OCI-LY1 (cell line): ENCODE measurements at regions not wholly inside any gene's neighbourhood (a gene's known extent, or its start where the extent isn't known, plus 50 kb on each side); places are given as distances from the start of the nearest gene placed in this dataset.

Experiments used
- EZH2 ChIP-seq: fragments of 200-600 bp; sonication (generic), shearing (Covaris generic); IDR thresholded peaks from 2 replicates; pipeline ENCODE4 v1.8.0; 2017; ENCODE audit warnings: borderline replicate concordance, mixed run types, mild to moderate bottlenecking, antibody characterized with exemption, low read length, moderate library complexity, mixed read lengths
- TF ChIP-seq, protein P1 (sequence below): fragments of 200-600 bp; sonication (generic), shearing (Covaris generic); IDR thresholded peaks from 2 replicates; pipeline ENCODE4 v1.5.1; 2017; ENCODE audit warnings: mild to moderate bottlenecking, antibody characterized with exemption, low read length, moderate library complexity, mixed read lengths

DNA sequence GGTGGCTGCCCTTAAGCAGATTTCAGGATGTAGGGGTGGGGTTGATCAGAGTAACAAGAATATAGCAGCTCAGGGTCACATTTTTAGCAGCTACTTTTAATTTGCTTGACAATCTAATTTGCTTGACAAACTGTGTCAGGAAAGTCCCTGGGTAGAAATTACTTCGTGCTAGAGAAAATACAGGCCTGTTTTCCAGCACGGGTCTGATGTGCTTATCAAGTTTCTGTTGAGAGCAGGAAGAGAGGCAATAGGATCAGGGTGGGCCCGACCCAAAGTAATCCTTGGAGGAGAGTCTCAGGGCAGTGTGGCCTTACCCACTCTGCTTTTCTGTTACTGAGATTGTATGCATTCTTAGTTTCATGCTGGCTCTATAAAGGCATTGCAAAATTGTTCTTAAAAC lies 221.5 kb downstream of the TSN start:
- TF ChIP-seq, protein P1, sequence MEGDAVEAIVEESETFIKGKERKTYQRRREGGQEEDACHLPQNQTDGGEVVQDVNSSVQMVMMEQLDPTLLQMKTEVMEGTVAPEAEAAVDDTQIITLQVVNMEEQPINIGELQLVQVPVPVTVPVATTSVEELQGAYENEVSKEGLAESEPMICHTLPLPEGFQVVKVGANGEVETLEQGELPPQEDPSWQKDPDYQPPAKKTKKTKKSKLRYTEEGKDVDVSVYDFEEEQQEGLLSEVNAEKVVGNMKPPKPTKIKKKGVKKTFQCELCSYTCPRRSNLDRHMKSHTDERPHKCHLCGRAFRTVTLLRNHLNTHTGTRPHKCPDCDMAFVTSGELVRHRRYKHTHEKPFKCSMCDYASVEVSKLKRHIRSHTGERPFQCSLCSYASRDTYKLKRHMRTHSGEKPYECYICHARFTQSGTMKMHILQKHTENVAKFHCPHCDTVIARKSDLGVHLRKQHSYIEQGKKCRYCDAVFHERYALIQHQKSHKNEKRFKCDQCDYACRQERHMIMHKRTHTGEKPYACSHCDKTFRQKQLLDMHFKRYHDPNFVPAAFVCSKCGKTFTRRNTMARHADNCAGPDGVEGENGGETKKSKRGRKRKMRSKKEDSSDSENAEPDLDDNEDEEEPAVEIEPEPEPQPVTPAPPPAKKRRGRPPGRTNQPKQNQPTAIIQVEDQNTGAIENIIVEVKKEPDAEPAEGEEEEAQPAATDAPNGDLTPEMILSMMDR = no peak
- TF ChIP-seq EZH2 = no peak
